Neural progenitor cell (in vitro differentiated cells): ENCODE measurements at regions not wholly inside any gene's neighbourhood (a gene's known extent, or its start where the extent isn't known, plus 50 kb on each side); places are given as distances from the start of the nearest gene placed in this dataset.

Experiments
- DNase-seq: peaks from one replicate; pipeline ENCODE4 v3.0.0-alpha.2; 2016; ENCODE audit warnings: low spot score
- H2AFZ ChIP-seq: fragments of 200-600 bp; sonication (generic); replicated peaks from 2 replicates; pipeline ENCODE4 v1.6.1; 2016; ENCODE audit warnings: antibody characterized with exemption
- H3F3A ChIP-seq: fragments of 200-600 bp; sonication (generic); 2 replicates; pipeline ENCODE4 v1.6.1; 2016; ENCODE audit warnings: antibody characterized with exemption, low read depth
- H3K27ac ChIP-seq: fragments of 200-600 bp; sonication (generic); 2 replicates; pipeline ENCODE4 v1.5.1; 2016; ENCODE audit warnings: mild to moderate bottlenecking
- H3K27me3 ChIP-seq: fragments of 200-600 bp; sonication (generic); 2 replicates; pipeline ENCODE4 v1.6.1; 2016; ENCODE audit warnings: mild to moderate bottlenecking, moderate library complexity
- H3K36me3 ChIP-seq: fragments of 200-600 bp; sonication (generic); 2 replicates; pipeline ENCODE4 v1.5.1; 2016
- H3K4me1 ChIP-seq: fragments of 200-600 bp; sonication (generic); 2 replicates; pipeline ENCODE4 v1.6.1; 2016; ENCODE audit warnings: mixed run types
- H3K4me2 ChIP-seq: fragments of 200-600 bp; sonication (generic); 2 replicates; pipeline ENCODE4 v1.6.1; 2016
- H3K4me3 ChIP-seq: fragments of 200-600 bp; sonication (generic); 2 replicates; pipeline ENCODE4 v1.5.1; 2016
- H3K79me2 ChIP-seq: fragments of 200-600 bp; sonication (generic); 2 replicates; pipeline ENCODE4 v1.6.1; 2016; ENCODE audit warnings: low read depth
- H3K9ac ChIP-seq: fragments of 200-600 bp; sonication (generic); 2 replicates; pipeline ENCODE4 v1.6.1; 2016
- H3K9me3 ChIP-seq: fragments of 200-600 bp; sonication (generic); 2 replicates; pipeline ENCODE4 v1.5.1; 2016; ENCODE audit warnings: low read depth
- H4K20me1 ChIP-seq: fragments of 200-600 bp; sonication (generic); 2 replicates; pipeline ENCODE4 v1.6.1; 2016; ENCODE audit warnings: low read depth
- H3K27ac Mint-ChIP-seq: 3 replicates; pipeline ENCODE4 v1.8.0; 2021; ENCODE audit warnings: mixed read lengths
- H3K27me3 Mint-ChIP-seq: 2 replicates; pipeline ENCODE4 v1.8.0; 2022; ENCODE audit warnings: low read depth, mild to moderate bottlenecking, inconsistent platforms, moderate library complexity, mixed read lengths; ENCODE audit not compliant: insufficient read depth
- H3K36me3 Mint-ChIP-seq: 3 replicates; pipeline ENCODE4 v1.8.0; 2021; ENCODE audit warnings: mixed read lengths
- H3K4me1 Mint-ChIP-seq: 3 replicates; pipeline ENCODE4 v1.8.0; 2021; ENCODE audit warnings: mixed read lengths
- H3K4me3 Mint-ChIP-seq: 3 replicates; pipeline ENCODE4 v1.8.0; 2021; ENCODE audit warnings: mild to moderate bottlenecking, moderate library complexity, mixed read lengths
- H3K9me3 Mint-ChIP-seq: 3 replicates; pipeline ENCODE4 v1.8.0; 2020; ENCODE audit warnings: mixed read lengths
- EZH2 ChIP-seq: fragments of 200-600 bp; sonication (generic); IDR thresholded peaks from 2 replicates; pipeline ENCODE4 v1.6.1; 2017; ENCODE audit warnings: antibody characterized with exemption, mild to moderate bottlenecking, moderate library complexity
- EZH2phosphoT487 ChIP-seq: fragments of 200-600 bp; sonication (generic); IDR thresholded peaks from 2 replicates; pipeline ENCODE4 v1.6.1; 2017; ENCODE audit warnings: antibody characterized with exemption
- TF ChIP-seq, protein P1 (sequence below): fragments of 200-600 bp; sonication (generic); IDR thresholded peaks from 2 replicates; pipeline ENCODE4 v1.5.1; 2017; ENCODE audit warnings: antibody characterized with exemption, mild to moderate bottlenecking

DNA sequence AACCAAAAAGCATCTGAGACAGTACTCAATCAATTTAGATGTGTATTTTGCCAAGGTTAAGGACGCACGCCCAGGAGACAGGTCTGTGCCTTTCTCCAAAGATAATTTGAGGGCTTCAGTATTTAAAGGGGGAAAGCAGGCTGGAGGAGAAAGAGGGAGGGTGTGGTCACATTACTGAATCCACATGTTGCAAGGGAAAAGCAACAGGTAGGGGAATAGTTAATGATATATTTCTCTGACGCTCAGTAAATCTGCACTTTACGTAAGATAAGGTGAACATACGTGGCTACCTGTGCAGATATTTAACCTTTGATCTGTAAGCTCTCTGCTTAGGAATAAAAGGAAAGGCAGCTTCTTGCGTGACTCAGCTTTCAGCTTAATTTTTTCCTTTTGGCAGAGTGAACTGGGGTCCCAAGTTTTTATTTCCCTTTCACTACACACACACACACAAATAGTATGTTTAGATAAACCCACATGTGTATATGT is 443.4 kb downstream of the NTRK2 start:
- no peaks in the 10 kb centered on the region for H3F3A ChIP-seq
- H3K4me2 ChIP-seq: no peak overlapping the region
- H3K79me2 ChIP-seq: no peaks in the 10 kb centered on the region
- Mint-ChIP-seq H3K4me1 (no peaks in the 10 kb centered on the region), H3K27ac (no peak overlapping the region), H3K27me3 (peaks cover 2% of the 10 kb centered on the region), H3K36me3 (no peaks in the 10 kb centered on the region), H3K9me3 (no peaks in the 10 kb centered on the region), H3K4me3 (no peak overlapping the region)
- DNase-seq: no peak
- H3K4me3 ChIP-seq: no peak overlapping the region
- H3K36me3 ChIP-seq: no peaks in the 10 kb centered on the region
- H3K9ac ChIP-seq: no peak overlapping the region
- TF ChIP-seq EZH2 (no peak), EZH2phosphoT487 (no peak)
- TF ChIP-seq, protein P1, sequence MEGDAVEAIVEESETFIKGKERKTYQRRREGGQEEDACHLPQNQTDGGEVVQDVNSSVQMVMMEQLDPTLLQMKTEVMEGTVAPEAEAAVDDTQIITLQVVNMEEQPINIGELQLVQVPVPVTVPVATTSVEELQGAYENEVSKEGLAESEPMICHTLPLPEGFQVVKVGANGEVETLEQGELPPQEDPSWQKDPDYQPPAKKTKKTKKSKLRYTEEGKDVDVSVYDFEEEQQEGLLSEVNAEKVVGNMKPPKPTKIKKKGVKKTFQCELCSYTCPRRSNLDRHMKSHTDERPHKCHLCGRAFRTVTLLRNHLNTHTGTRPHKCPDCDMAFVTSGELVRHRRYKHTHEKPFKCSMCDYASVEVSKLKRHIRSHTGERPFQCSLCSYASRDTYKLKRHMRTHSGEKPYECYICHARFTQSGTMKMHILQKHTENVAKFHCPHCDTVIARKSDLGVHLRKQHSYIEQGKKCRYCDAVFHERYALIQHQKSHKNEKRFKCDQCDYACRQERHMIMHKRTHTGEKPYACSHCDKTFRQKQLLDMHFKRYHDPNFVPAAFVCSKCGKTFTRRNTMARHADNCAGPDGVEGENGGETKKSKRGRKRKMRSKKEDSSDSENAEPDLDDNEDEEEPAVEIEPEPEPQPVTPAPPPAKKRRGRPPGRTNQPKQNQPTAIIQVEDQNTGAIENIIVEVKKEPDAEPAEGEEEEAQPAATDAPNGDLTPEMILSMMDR: no peak
- no peaks in the 10 kb centered on the region for H3K4me1 ChIP-seq
- H3K27ac ChIP-seq: no peak overlapping the region
- H2AFZ ChIP-seq: no peak overlapping the region
- H4K20me1 ChIP-seq: no peaks in the 10 kb centered on the region
- H3K9me3 ChIP-seq: no peaks in the 10 kb centered on the region
- H3K27me3 ChIP-seq: no peaks in the 10 kb centered on the region

DNA sequence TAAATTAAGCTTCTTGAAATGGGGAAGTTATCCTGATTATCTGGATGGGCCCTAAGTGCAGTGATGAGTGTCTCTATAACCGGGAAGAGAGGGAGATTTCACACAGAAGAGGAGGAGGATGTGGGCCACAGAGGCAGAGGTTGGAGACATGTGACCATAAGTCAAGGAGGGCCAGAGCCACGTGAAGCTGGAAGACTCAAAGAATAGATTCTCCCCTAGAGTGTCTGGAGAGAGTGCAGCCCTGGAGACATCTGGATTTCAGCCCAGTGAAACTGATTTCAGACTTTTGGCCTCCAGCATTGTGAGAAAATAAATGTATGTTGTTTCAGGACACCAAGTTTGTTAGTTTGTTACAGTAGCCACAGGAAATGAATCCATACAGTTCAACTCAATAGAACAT is 442.9 kb downstream of the NTRK2 start:
- H3K27me3 ChIP-seq: no peaks in the 10 kb centered on the region
- no peaks in the 10 kb centered on the region for H3K79me2 ChIP-seq
- no peak overlapping the region for H3K4me2 ChIP-seq
- no peak overlapping the region for H3K9ac ChIP-seq
- no peaks in the 10 kb centered on the region for H3K9me3 ChIP-seq
- H3K36me3 ChIP-seq: no peaks in the 10 kb centered on the region
- H3K27ac ChIP-seq: no peak overlapping the region
- no peak for TF ChIP-seq EZH2
- TF ChIP-seq EZH2phosphoT487: no peak
- TF ChIP-seq, protein P1: no peak
- Mint-ChIP-seq H3K27ac (no peak overlapping the region), H3K4me1 (no peaks in the 10 kb centered on the region), H3K4me3 (no peak overlapping the region), H3K27me3 (peaks cover 2% of the 10 kb centered on the region), H3K9me3 (no peaks in the 10 kb centered on the region), H3K36me3 (no peaks in the 10 kb centered on the region)
- no peaks in the 10 kb centered on the region for H3K4me1 ChIP-seq
- H4K20me1 ChIP-seq: no peaks in the 10 kb centered on the region
- H3F3A ChIP-seq: no peaks in the 10 kb centered on the region
- H2AFZ ChIP-seq: no peak overlapping the region
- no peak overlapping the region for H3K4me3 ChIP-seq
- no peak for DNase-seq

DNA sequence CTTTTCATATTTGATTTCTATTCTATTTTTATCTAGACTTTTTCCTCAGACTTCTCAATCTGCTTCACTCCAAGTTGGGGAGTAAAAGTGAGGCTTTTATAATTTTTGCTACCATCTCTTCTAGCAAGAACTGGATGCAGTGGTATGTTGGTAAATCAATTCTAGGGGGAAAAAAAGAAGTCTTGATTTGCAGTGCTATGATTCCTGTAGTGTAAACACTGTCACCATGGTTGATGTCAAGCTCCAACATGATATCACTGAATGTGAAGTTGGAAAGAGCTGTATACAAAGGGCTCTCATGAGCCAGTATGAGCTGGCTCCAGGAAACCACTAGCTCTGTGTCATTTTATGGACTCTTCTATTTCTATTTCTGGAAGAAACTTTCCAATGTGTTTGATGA is 439.2 kb downstream of the NTRK2 start:
- Histone ChIP-seq H3K4me1 (no peaks in the 10 kb centered on the region), H3K9ac (no peak overlapping the region), H3K79me2 (no peaks in the 10 kb centered on the region), H3K36me3 (no peaks in the 10 kb centered on the region), H3K9me3 (no peaks in the 10 kb centered on the region), H3K4me3 (no peak overlapping the region), H4K20me1 (no peaks in the 10 kb centered on the region), H3F3A (no peaks in the 10 kb centered on the region), H3K4me2 (no peak overlapping the region), H2AFZ (no peak overlapping the region), H3K27ac (no peak overlapping the region), H3K27me3 (no peaks in the 10 kb centered on the region)
- Mint-ChIP-seq H3K27ac (no peak overlapping the region), H3K27me3 (peaks cover 2% of the 10 kb centered on the region), H3K9me3 (no peaks in the 10 kb centered on the region), H3K4me3 (no peak overlapping the region), H3K4me1 (no peaks in the 10 kb centered on the region), H3K36me3 (no peaks in the 10 kb centered on the region)
- TF ChIP-seq EZH2 (no peak), EZH2phosphoT487 (no peak)
- TF ChIP-seq, protein P1: no peak
- no peak for DNase-seq
